DMS 273 treated with DMSO at 0.1 percent for 48 hours (cell line): ENCODE measurements at regions not wholly inside any gene's neighbourhood (a gene's known extent, or its start where the extent isn't known, plus 50 kb on each side); places are given as distances from the start of the nearest gene placed in this dataset.
A peak's percentile ranks its signal among the peaks of the same experiment; 100 is the strongest.

Experiments
- DNase-seq: peaks from one replicate; lab custom pipeline; 2025; lab: John Stamatoyannopoulos, UW

DNA sequence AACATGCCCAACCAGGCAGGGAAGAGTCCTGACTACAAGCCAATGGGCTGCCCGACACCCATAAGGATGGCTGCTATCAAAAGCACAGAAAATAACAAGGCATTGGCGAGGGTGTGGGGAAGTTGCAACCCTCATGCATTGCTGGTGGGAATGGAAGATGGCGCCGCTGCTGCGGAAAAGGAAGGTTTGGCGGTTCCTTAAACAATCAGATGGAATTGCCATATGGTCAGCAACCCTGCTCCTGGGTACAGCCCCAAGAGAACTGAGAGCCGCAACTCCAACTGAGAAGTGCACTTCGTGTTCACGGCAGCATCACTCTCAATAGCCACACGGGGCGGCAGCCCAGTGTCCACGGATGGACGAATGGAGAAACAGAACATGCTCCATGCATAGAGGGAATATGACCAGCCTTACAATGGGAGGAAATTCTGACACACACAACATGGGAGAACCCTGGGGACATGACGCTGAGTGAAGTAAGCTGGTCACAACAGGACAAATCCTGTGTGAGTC lies 193.3 kb downstream of the RBFOX3 start:
- DNase-seq, result no peak

DNA sequence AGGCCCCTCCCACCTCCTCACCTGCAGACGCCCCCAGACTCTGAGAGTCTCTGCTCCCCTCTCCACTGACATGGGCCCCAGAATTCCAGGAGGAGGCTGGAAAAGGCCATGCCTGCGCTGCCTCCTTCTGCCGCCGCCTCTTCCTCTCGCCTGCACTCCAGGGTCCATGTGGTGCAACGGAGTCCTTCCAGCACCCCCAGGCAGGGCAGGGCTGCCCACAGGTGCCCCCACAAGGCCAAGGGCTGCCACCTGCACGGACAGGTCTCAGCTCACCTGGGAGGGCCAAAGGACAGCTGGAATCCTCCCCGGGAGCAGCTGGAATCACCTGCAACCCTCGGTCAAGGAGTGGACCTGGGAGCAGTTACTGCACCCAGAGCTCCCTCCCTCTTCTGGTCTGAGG lies 194.9 kb downstream of the RBFOX3 start:
- DNase-seq, result no peak

DNA sequence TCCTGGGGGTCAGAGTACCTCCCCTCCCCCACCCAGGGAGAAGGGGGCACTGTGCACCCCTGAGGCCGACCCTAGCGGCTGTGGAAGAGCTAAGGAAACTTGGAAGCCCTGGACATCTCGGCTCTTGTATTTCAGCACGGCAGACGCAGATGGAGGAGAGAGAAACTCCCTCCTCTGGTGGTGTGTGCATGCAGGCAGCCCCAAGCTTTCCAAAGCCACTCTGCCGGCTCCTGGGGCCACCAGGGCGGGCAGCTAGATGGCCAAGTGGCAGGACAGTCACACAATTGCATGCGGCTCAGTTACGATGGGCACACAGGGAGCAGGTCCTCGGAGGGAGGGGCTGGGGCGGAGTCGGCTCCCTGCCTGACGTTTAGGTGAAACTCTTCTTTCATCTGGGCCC lies 195.5 kb downstream of the RBFOX3 start:
- DNase-seq, result no peak

DNA sequence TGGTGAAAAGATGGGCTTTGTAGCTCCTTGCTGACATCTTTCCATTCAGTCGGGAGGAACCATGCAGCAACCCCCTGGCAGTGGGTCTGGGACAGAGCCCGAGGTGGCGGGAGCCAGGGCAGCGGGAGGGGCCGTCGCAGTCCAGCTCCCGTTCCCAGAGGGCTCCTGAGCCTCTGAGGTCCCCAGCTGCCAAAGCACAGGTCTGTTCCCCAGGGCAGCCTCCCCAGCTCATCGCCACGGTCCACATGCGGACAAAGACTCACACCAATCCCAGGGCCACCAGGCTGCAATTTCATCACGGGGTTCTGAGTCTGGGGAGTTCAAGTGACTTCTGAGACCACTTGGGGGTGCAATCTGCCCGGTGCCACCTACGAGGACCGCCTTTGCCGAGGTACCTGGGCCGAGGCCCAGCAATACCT lies 196.0 kb downstream of the RBFOX3 start:
- DNase-seq, result no peak

DNA sequence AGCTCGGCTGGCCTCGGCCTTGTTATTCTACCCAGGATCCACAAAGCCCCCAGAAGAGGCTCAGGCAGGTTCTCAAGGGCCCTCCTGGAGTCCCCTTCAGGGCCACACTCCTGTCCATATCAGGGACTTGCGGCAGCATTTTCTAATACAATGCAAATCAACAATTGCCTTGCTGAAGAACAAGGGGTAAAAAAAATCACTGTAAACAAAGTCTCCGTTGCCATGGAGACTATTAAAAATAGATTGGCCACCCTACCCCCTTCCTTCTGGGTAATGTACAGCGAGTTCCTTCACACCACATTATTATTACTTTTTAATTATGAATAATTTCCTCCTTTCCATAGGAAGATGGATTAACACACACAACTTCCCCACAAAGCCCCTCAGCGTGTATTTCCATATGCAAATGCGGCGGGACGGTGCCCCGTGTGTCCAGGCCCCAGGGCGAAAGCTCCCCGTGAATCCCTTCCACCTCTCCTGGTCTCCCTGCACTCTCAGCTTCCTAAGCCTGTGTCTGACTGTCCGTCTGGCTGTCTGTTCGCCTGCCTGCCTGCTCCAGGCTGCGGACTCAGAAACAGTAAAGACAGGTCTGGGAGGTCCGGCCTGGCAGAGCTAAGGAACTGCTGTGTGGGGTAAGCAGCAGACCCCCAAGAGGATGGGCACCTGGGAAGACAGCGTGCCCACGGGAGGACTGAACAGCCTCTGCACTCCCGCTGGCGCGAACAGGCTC lies 196.6 kb downstream of the RBFOX3 start:
- DNase-seq, result no peak

DNA sequence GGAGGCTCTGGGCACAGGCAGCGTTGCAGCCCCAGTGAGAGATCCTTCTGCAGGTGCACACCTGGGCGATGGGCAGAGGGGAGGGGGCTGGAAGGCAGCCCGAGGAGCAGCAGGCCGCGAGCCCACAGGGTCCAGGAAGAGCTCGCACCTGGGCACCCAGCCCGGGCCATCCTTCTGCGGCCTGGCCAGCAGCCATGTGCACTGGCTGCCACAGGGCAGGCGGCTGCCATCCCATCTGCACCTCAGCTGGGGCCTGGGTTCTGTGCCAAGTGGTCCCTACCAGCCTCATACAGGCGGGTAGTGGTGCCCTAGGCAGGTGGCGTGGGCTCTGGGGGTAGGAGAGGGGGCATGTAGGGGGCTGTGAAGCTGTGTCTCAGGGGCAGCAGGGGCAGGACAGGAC lies 197.2 kb downstream of the RBFOX3 start:
- peak; percentile 71 for DNase-seq

DNA sequence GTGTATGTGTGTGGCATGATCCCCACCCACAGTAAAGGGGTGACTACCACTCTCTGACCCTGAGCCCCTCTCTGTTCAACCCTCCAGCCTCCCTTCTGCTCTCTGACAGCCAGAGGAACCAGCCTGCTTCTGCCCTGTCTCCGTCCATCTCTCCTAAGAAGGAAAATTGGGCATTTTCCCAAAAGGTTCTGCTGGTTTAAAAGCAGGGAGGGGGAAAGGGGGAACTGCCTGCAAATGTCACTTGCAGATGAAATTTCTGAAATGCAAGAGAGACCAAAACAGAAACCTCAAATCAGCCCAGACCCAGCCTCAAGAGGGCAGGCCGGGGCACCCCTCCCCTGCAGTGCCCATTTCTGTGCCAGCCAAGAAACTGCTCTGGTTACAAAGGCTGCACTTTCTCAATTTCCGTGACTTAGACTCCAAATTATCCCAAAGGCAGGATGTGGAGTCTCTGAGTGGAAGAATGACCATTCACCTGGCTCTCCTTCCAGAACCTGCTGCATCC lies 197.9 kb downstream of the RBFOX3 start:
- DNase-seq, result no peak

DNA sequence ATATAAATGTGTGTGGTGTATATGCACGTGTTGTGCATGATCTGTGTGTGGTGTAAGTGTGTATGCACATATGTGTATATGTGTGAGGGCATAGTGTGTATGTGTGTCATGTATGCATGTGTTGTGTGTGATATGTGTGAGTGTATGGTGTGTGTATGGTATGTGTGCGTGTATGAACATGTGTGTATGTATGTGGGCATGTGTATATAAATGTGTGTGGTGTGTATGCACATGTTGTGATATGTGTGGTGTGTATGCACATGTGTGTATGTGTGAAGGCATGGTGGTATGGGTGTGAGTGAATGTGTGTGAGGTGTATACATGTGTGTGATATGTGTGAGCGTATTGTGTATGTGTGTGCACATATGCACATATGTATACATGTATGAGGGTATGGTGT lies 198.7 kb downstream of the RBFOX3 start:
- DNase-seq, result no peak

DNA sequence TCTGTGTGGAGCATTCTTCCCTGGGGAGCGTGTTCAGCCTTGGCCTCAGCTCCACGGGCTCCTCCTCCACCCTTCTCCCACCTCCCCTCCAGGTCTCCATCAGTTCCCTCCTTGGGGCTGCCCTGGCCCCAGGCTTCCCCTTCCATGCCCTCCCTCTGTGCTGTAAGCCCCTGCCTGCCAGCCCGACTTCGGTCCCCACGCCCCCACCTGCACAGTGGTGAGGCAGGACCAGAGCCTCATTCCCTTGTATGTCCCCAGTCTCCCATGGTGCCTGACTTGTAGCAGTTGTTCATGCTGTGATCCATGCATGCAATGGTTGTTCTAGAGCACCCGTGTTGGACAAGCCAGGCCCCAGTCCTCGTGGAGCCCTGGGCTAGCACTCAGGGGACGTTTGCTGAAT lies 199.4 kb downstream of the RBFOX3 start:
- DNase-seq, result no peak

DNA sequence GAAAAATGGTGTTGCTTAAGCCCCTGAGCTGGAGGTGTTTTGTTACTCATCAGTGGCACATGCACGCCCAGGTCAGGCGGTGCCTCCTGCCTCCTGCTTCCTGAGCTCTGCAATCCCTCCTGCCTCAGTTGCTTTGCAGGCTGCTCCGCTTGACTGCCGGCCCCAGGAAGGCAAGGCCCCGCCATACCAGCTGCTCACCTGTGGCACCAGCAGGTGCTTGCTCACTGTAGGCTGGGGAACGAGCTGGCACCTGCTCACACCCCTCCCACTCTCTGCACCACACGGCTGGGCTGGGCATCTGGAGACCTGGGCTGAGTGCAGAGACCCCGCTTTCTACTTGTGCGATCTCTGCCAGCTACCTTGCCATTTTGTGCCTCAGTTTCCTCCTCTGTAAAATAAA lies 200.2 kb downstream of the RBFOX3 start:
- no peak for DNase-seq

DNA sequence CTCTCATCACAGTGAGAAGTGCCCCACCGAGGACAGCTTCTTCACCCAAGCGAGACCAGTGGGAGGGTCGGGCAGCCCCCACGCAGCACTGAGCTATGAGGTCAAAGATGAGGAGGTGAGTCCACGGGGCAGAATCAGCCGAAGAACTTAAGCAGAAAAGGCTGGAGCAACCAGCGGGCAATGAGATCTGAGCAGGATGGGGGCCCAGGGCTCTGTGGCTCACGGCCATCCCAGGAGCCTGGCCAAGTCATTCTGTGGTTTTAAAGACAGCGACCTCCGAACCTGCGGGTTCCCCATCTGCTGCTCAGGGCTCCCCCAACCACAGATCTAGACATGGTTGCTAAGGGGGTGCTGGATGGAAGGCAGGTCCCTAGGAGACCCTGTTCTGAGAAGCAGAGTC lies 202.6 kb downstream of the RBFOX3 start:
- DNase-seq, result no peak

DNA sequence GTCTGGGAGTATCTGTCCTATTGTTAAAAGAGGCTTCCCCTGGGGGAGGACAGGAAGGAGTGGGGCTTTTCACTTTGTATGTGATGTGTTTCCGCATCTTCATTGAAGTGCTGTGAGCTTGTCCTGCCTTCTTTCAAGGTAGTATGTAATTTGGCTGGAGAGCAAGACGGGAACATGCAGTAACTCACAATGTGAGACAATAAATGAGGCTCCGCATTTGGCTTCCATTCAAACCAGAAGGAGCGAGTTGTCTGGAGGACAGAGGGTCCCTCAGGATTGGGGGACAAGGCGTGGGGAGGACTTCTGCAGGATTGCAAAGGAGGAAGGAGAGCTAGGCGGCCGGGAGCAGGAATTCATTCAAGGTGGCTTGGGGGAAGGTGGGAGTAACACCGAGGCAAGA lies 203.5 kb downstream of the RBFOX3 start:
- no peak for DNase-seq

DNA sequence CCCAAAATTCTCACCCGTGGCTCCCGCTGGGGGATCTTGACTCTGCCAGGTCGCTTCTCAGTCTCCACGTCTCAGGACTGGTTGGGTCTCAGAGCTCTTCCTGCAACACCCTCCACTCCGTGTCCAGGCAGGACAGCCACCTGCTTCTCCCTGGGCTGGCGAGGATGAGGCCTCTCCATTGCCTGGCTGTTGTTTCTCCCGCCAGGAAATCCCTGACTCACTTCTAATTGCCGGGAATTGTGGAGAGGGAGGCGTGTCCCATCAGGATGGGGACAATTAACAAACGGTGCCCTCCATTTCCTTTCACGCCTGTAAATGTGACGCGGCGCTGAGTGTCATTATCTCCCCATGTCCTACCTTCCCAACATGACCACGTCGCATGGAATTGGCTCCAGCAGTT lies 204.5 kb downstream of the RBFOX3 start:
- DNase-seq, result no peak

DNA sequence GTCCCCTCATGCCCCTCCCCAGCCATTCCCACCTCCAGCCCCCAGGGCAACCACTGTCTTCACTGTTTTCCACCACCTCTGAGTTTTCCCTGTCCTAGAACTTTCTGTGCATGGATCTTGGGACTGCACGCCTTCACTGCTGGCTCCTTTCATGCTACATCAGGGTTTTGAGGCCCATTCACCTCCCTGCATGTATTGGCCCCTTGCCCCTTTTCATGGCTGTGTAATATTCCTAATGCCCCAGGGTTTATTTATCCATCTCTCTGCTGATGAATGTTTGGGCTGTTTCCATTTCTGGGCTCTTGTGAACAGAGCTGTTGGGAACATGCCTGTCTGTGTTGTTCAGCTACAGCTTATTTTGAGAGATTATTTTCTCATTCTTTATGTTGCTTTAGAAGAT lies 205.0 kb downstream of the RBFOX3 start:
- DNase-seq, result no peak

DNA sequence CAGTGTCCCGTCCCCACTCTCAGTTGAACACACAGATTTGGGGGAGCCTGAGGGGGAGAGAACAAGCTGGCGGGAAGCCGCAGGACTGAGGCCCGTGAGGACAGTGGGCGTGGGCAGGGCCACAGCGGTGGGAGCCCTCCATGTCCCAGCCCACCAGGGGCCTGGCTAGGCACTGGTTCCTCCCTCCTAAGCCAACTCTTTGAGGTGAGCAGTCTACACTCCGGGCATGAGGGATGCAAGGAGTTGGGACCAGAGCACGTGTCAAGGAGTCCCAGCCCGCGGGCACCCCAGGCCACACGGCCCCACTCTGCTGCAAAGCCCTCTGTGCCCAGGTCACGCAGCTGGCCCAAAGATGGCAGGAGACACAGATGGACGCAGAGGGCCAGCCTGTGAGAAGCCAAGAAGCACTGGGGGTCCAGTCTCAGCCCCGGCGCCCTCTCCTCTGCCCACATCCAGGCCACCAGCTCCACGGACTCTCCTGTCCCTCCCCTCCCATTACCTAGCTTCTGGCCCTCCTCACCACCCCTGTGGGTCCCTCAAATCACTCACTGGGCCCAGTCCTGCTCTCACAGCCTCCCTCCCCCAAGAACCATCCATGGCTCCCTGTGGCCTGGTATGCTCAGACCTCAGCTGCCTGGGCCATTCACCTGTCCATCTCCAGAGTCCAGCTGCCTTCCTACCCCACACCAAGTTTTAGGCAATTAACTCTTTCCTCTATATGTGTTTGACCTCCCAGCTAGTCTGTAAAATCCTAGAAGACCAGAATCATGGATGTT lies 206.5 kb downstream of the RBFOX3 start:
- no peak for DNase-seq

DNA sequence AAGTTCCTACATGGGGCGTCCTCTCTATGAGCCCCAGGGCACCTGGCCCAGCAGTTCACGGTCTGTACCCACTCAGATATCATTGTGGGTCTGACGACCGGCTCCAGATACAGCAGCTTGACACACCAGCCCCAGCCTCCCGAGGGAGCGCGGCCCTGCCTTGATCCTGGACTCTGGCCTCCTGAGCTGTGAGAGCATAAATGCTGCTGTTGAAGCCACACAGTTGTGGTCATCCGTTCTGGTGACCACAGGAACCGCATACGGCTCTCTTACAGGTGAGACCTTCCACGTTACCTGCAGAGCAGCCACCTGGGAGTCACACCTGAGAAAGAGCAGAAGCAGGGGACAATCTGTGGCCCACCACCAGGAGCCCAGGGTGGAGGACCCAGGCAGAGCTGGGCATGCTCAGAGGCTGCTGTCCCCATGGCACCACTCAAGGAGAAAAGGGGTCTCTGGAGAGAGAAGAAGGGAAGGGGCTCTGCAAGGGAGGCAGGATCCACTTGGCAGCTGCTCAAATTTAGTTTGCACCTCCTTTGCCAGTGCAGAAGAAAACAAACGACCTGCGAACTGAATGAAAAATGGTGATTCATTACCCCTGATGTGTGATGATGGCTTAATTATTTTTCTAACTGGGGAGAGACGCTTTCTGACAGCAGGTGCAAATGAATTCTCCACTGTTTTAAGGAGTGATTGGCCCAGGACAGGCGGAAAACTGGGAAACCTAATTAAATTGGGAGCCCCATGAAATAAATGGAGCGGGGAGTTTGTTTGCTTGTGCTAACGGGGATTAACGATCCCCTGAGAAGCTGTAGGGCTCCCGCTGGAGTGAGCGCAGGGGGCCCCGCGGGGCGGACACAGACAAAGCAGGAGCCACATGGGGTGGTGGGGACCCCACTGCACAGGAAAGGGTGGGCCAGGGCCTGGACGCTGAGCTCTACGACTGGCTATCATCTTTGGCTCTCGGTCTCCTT lies 208.9 kb downstream of the RBFOX3 start:
- no peak for DNase-seq

DNA sequence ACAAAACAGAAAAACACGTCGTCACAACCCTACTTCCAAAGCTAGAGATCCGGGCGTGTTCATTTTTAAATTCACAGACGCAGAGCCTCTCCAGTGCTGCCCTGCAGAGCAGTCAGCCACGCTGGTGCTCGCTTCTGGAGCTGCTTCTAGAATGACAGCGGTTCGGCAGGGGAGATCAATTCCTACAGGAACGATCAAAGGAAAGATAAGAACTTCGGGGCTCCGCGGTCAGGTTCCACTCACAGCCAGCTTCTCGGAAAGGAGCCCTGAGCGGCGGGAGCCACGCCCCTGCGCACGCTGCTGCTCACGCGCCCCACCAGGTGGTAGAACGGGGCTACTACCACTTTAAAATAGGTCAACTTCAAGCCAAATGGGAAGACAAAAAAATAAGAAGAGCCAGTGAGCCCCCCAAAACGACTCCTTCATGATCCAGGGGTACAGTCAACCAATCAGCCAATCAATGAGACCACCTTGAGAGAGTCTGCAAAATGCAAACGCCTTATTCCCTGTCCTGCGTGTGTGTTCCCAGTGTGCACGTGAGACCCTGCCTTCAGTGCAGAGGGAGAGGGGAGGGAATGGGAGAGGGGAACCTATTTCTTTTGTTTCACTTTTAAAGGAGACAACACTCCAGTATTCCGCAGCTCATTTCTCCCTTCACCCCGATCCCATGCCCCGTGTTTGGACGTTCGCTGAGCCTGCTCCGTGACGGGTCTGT lies 209.7 kb downstream of the RBFOX3 start:
- peak; percentile 50 for DNase-seq

DNA sequence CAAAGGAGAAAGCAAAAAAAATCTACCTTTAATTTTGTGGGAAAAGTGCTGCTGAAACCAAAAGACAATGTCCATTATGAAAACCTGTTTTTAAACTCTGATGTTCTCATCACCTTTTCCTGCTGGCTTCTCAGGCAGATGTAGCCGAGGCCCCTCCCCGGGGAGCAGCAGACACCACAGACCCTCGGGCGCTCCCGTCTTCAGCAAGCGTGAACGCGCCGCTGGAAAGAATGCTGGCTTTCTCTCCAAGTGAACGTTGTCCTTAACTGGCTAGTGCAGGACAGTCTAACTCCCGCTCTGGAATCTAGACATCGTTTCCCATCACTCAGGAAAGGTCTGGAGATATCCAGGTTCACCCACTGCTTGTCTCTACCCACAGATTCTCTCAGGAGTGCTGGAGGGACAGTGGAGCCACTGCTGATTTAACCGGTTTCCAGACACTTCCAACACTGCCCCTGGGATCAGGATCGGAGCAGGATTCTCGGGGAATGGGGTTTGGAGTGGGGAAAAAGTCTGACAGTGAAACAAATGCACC lies 211.2 kb downstream of the RBFOX3 start:
- DNase-seq, result no peak

DNA sequence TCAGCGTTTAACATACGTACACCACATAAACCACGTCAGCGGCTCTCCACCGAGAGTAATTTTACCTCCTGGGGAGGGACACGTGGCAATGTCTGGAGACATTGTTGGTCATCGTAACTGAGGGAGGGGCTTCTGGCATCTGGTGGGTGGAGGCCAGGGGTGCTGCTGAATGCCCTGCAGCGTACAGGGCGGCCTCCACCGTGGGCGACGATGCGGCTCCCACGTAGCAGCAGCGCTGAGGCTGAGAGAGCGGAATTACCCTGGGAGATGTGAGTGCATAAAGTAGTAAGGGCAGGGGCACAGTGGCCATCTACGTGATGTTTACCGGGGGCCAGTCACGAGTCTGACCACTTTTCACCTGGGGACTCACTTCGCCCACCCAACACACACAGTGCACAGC lies 212.4 kb downstream of the RBFOX3 start:
- DNase-seq, result no peak

DNA sequence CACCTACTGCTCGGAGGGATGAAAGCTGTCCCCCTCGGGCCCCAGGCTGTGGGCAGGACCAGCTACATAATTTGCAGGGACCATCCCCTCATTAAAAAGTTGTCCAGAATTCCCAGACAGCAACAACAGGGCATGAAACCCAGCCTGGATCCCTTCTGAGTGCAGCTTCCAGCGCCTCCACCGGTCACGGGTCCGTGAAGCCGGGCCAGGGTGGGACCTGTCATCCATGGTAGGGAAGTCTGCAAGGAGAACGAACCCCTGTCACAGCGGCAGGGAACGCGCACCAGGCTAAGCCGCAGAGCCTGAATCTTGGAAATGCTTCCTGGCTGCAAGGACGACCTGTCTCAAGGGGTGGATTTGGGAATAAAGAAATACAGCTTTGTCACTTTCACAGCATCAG lies 214.2 kb downstream of the RBFOX3 start:
- DNase-seq, result no peak

DNA sequence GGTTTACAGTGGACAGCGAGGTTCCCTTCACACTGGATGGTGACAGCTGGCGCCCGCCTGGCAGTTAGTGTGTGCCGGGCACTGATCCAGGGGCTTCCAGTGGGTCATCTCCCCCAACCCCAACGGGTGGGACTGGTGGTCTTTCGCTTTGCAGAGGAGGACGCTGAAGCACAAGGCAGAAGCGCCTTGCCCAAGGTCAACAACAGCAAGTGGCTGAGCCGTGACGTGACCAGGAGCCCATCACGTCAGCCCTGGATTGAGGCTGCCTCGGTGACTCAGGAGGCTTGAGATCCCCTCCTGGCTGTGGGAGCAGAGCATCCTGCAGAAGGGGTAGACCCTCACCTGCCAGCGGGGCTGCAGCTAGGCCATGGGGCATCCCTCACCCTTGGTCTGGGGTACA lies 215.3 kb downstream of the RBFOX3 start:
- no peak for DNase-seq
